CD4-positive, alpha-beta T cell (primary cell): ENCODE measurements at regions not wholly inside any gene's neighbourhood (a gene's known extent, or its start where the extent isn't known, plus 50 kb on each side); places are given as distances from the start of the nearest gene placed in this dataset.

Experiments
- ATAC-seq: fragments of 200-7000 bp; cut with Tn5 transposase; one replicate; pipeline ENCODE4 v1.10.0; 2022; ENCODE audit warnings: mild to moderate bottlenecking; ENCODE audit not compliant: poor library complexity
- CTCF ChIA-PET: fragments of 350-600 bp; sonication (Branson Sonifier 250); formaldehyde crosslinking; loops from one replicate; lab custom pipeline; 2021; ENCODE audit warnings: antibody characterized with exemption, inconsistent platforms; lab: Charles Lee
- POLR2A ChIA-PET: fragments of 350-600 bp; sonication (Branson Sonifier 250); formaldehyde crosslinking; loops from one replicate; lab custom pipeline; 2021; ENCODE audit warnings: antibody characterized with exemption, inconsistent platforms; lab: Charles Lee
- DNase-seq, 14 experiments: peaks; one replicate each; pipeline ENCODE4 v3.0.0-alpha.2; 2013 to 2020; ENCODE audit warnings: mixed read lengths in 2 of 14
- H3K27ac ChIP-seq, 2 donors: one replicate each; pipeline versions ENCODE4 v1.5.1 to v1.7.0; 2013; ENCODE audit warnings: low read length in 2 of 2, low read depth in 1 of 2, mild to moderate bottlenecking in 1 of 2
- H3K27me3 ChIP-seq, 2 experiments: 1 replicate in 1 of 2; 2 replicates in 1 of 2; pipeline versions ENCODE4 v1.6.1 to v1.7.0; 2013; ENCODE audit warnings: low read length in 2 of 2, control low read depth in 1 of 2, mild to moderate bottlenecking in 1 of 2, moderate library complexity in 1 of 2; ENCODE audit not compliant: insufficient read depth in 2 of 2, control insufficient read depth in 1 of 2
- H3K36me3 ChIP-seq: one replicate; pipeline ENCODE4 v1.6.1; 2013; ENCODE audit warnings: low read length, control low read depth; ENCODE audit not compliant: insufficient read depth
- H3K4me1 ChIP-seq: one replicate; pipeline ENCODE4 v1.6.1; 2013; ENCODE audit warnings: low read length, control low read depth; ENCODE audit not compliant: insufficient read depth
- H3K4me3 ChIP-seq: one replicate; pipeline ENCODE4 v1.5.1; 2013; ENCODE audit warnings: mild to moderate bottlenecking, low read length, moderate library complexity
- H3K9me3 ChIP-seq, 2 experiments: 1 replicate in 1 of 2; 2 replicates in 1 of 2; pipeline versions ENCODE4 v1.6.1 to v1.7.0; 2013; ENCODE audit warnings: low read length in 2 of 2, mild to moderate bottlenecking in 2 of 2, control low read depth in 1 of 2, moderate library complexity in 1 of 2; ENCODE audit not compliant: control insufficient read depth in 1 of 2, insufficient read depth in 1 of 2
- H3K27ac Mint-ChIP-seq: one replicate; pipeline ENCODE4 v1.8.0; 2020; ENCODE audit warnings: mixed read lengths
- H3K27me3 Mint-ChIP-seq: one replicate; pipeline ENCODE4 v1.8.0; 2021; ENCODE audit warnings: mixed read lengths
- H3K36me3 Mint-ChIP-seq: one replicate; pipeline ENCODE4 v1.8.0; 2021; ENCODE audit warnings: low read depth, mixed read lengths
- H3K4me1 Mint-ChIP-seq: one replicate; pipeline ENCODE4 v1.8.0; 2021; ENCODE audit warnings: low read depth, mixed read lengths
- H3K4me3 Mint-ChIP-seq: one replicate; pipeline ENCODE4 v1.8.0; 2020; ENCODE audit warnings: mild to moderate bottlenecking, mixed read lengths
- H3K9me3 Mint-ChIP-seq: one replicate; pipeline ENCODE4 v1.8.0; 2020; ENCODE audit warnings: mixed read lengths
- intact Hi-C, 2 experiments: fragments of 100-400 bp; cut with DNase I in 1 of 2; cut with micrococcal nuclease in 1 of 2; formaldehyde crosslinking; loops; one replicate each; pipeline versions ENCODE4 v1.15.1 to v1.9.0; 2023 to 2025; cut with DNase I, micrococcal nuclease
- TF ChIP-seq, protein P1 (sequence below): fragments of 200-600 bp; IDR thresholded peaks from one replicate; pipeline ENCODE4 v1.8.0; 2022; ENCODE audit warnings: antibody characterized with exemption, mild to moderate bottlenecking

DNA sequence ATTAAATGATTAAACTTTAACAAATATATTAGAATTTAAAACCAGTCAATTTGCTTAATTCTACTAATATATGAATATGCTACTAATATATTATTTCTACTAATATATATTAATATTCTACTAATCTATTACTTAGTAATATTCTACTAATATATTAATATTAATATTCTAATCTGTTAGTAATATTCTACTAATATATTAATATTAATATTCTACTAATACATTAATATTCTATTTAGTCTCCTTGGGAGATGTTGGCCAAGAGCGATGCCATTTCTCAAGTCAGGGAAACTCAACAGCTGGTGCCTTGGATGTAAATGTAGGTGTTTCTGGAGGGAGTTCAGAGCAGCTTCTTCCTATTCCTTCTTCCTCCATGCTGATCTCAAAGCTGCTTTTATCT lies 259.2 kb upstream of the TMTC4 start:
- intact Hi-C loops, result no loop called here
- H3K4me1 Mint-ChIP-seq, result no peaks in the 10 kb centered on the region
- ATAC-seq (no peak), DNase-seq (no peak)
- Histone ChIP-seq H3K27ac (no peak overlapping the region), H3K9me3 (no peaks in the 10 kb centered on the region), H3K27me3 (peaks cover 0 to 13% of the 10 kb centered on the region in 2 experiments), H3K36me3 (no peaks in the 10 kb centered on the region), H3K4me1 (no peaks in the 10 kb centered on the region), H3K4me3 (no peak overlapping the region)
- H3K36me3 Mint-ChIP-seq, result no peaks in the 10 kb centered on the region
- POLR2A ChIA-PET, result no interaction called here
- CTCF ChIA-PET, result no interaction called here
- H3K27me3 Mint-ChIP-seq, result peaks cover 39% of the 10 kb centered on the region
- TF ChIP-seq, protein P1, sequence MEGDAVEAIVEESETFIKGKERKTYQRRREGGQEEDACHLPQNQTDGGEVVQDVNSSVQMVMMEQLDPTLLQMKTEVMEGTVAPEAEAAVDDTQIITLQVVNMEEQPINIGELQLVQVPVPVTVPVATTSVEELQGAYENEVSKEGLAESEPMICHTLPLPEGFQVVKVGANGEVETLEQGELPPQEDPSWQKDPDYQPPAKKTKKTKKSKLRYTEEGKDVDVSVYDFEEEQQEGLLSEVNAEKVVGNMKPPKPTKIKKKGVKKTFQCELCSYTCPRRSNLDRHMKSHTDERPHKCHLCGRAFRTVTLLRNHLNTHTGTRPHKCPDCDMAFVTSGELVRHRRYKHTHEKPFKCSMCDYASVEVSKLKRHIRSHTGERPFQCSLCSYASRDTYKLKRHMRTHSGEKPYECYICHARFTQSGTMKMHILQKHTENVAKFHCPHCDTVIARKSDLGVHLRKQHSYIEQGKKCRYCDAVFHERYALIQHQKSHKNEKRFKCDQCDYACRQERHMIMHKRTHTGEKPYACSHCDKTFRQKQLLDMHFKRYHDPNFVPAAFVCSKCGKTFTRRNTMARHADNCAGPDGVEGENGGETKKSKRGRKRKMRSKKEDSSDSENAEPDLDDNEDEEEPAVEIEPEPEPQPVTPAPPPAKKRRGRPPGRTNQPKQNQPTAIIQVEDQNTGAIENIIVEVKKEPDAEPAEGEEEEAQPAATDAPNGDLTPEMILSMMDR, result no peak
- no peak overlapping the region for H3K27ac Mint-ChIP-seq
- no peaks in the 10 kb centered on the region for H3K9me3 Mint-ChIP-seq
- no peak overlapping the region for H3K4me3 Mint-ChIP-seq

DNA sequence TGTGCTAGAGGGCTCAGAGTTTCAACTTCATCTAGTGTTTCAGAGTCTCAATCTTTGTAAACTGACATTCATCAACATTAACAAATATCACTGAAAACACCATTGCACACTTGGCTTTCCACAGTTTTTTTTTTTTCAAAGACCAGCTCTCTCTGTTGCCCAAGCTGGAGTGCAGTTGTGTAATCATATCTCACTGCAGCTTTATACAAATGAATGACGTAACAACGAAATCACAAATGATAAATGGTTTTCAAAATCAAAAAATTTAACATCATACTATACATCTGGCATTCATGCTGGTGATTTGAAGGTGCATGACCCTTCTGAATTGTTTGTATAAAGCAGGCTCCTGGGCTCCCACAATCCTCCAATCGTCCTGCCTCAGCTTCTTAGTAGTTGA lies 248.0 kb upstream of the TMTC4 start:
- intact Hi-C loops, result no loop called here
- DNase-seq, result no peak
- no peaks in the 10 kb centered on the region for H3K4me1 Mint-ChIP-seq
- no peak overlapping the region for H3K27ac Mint-ChIP-seq
- H3K36me3 Mint-ChIP-seq, result no peaks in the 10 kb centered on the region
- no peaks in the 10 kb centered on the region for H3K4me1 ChIP-seq
- no peak for ATAC-seq
- H3K4me3 Mint-ChIP-seq, result no peak overlapping the region
- POLR2A ChIA-PET, result no interaction called here
- H3K27ac ChIP-seq, result no peak overlapping the region
- no peaks in the 10 kb centered on the region for H3K27me3 ChIP-seq
- H3K9me3 ChIP-seq, result no peaks in the 10 kb centered on the region
- H3K27me3 Mint-ChIP-seq, result peaks cover 8% of the 10 kb centered on the region
- CTCF ChIA-PET, result no interaction called here
- no peaks in the 10 kb centered on the region for H3K36me3 ChIP-seq
- TF ChIP-seq, protein P1, result no peak
- no peaks in the 10 kb centered on the region for H3K9me3 Mint-ChIP-seq
- H3K4me3 ChIP-seq, result no peak overlapping the region

DNA sequence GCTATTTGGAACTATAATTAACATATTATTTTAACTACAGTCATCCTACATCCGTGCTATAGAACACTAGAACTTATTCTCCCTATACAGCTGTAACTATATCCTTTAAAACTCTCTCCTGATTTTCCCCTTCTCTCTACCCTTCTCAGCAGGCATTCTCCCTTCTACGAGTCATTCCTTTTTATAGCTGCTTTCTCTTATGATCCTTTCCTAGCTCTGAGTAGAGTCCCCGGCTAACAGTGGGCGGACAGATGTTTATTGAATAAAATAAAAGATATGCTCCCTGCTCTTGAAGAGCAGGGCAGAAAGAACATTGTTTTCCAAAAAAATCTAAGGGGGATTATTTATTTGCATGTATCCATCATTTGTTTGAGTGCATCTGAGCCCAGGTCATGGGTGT lies 246.5 kb upstream of the TMTC4 start:
- H3K4me1 Mint-ChIP-seq, result no peaks in the 10 kb centered on the region
- Histone ChIP-seq H3K36me3 (no peaks in the 10 kb centered on the region), H3K27ac (no peak overlapping the region), H3K4me3 (no peak overlapping the region), H3K9me3 (no peaks in the 10 kb centered on the region), H3K4me1 (no peaks in the 10 kb centered on the region), H3K27me3 (no peaks in the 10 kb centered on the region)
- no peak overlapping the region for H3K4me3 Mint-ChIP-seq
- ChIA-PET CTCF (no interaction called here), POLR2A (no interaction called here)
- no peak for DNase-seq
- intact Hi-C loops, result no loop called here
- H3K27ac Mint-ChIP-seq, result no peak overlapping the region
- TF ChIP-seq, protein P1, result no peak
- ATAC-seq, result no peak
- H3K36me3 Mint-ChIP-seq, result no peaks in the 10 kb centered on the region
- H3K9me3 Mint-ChIP-seq, result no peaks in the 10 kb centered on the region
- peaks cover 8% of the 10 kb centered on the region for H3K27me3 Mint-ChIP-seq
